Retina (tissue), 1 donor: ENCODE measurements at regions not wholly inside any gene's neighbourhood (a gene's known extent, or its start where the extent isn't known, plus 50 kb on each side); places are given as distances from the start of the nearest gene placed in this dataset.
"Not testable (repeated sequence)": the region's sequence is repeated elsewhere in the genome, so short reads cannot be mapped to it uniquely, and the experiment has no call there.

Source experiments
- DNase-seq: peaks from one replicate; pipeline ENCODE4 v3.0.0-alpha.2; 2016

- DNase-seq = no peak
These were observed 282.3 kb downstream of the CD109 start for GRCh38 chr6:73978330-73978729.

- not testable (repeated sequence) for DNase-seq
These were observed 276.5 kb downstream of the CD109 start for GRCh38 chr6:73972518-73972917.

DNA sequence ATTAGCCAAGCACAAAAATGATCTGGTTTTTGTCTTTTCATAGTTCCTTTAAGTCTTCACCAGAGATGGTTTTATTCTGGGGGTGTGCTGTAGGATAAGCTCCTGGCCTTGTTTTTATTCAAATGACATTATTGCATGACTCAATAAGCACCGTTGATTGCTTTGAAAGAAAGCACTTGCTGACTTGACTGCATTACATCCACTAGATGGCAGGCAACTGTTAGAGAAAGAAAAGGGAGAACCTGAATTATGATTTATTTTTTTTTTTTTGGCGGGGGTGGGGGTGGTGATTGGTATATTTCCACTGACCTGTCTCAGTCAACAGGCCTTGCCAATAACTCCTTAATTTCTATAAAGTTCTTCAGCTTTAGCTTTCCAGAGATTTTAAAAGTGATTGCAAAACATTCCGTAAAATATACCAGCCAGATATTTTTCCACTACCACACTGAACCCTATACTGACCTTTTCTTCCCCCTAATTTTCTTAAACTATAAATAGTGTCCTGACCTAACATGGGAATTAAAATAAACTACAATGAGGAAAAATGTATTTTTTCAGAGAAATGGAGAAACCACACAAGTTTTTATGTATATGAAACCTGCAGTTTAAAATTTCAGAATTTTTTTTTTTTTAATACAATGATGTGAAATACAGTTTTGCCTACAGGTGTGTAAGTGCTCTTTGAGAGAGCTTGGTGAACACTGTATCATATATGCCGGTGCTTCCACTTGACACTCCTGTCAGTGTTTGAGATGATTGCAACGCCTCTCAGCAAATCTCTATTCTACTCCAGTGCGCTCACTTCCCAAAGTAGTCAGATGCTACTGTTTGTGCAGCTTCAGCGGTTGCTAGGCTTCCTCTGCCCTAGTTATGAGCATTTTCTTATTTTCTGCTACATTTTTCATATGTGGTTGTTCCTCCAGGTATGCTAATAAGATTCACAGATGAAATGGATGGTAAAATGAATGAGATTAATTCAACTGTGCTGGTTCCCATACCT is 274.3 kb downstream of the CD109 start:
- DNase-seq = peak; percentile 60

DNA sequence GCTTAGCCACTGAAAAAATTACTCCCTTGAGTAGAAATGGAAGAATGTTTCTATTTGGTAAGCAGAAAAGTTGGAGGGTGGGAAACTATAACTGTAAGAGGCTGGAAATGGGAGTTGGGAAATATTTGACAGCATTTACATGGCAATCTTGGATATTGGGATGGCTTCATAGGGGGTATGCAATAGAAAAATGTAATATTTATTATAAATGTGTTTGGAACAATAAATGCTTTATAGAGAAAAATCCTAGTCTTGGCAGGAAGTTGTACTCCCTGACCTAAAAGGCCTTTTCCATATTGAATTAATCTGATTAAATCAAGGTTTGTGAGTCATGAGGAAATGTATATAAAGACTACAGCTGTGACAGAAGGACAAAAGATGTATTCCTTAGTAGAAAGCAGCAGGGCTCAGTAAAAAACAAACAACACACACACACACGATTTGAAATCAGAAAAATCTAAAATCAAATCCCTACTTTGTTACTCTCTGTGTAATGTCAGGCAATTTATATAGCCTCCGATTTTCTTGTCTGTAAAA is 272.3 kb downstream of the CD109 start:
- DNase-seq = no peak

- DNase-seq = no peak
These were observed 269.6 kb downstream of the CD109 start for GRCh38 chr6:73965539-73966029.

- DNase-seq = no peak
These were observed 268.3 kb downstream of the CD109 start for GRCh38 chr6:73964241-73964854.

GRCh38 chr6:73962884-73963283 is 266.9 kb downstream of the CD109 start:
- DNase-seq = no peak

DNA sequence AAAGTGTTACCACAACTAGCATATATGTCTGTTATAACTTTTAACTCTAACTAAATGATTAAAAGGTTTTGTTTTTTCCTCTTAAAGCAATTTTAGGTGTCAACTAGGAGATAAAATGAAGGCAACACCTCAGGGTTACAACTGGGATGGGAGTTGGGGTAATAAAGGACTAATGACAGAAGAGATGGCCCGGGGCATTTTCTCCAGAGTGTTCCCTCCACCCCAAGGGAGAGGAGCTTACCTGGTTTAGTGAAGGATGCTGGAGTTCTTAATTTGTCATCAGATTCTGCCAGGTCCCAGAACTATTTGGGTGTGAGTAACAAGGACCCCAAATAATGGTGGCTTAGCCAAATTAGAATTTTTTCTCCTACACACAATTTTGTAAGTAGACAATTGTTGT is 260.3 kb downstream of the CD109 start:
- DNase-seq = no peak

DNA sequence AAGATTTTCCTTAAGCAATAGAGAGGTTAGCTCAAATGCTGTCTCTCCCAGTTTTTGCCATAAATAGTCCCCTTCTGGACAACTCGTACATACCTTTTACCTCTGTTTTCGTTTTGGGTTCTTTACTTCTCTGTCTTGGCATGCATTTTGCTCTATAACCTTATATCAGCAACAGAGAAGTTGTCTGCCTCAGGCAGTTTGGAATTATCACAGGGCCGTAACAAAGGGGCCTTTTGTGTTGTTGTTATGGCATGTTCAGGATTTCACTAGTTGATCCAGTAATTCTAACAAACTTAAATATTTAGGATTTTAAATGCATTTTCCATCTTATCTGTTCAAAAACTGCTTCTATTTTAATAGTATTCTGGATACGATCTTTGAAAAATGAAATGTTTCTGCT is 259.8 kb downstream of the CD109 start:
- no peak for DNase-seq

GRCh38 chr6:73954881-73955280 is 258.9 kb downstream of the CD109 start:
- DNase-seq = no peak

DNA sequence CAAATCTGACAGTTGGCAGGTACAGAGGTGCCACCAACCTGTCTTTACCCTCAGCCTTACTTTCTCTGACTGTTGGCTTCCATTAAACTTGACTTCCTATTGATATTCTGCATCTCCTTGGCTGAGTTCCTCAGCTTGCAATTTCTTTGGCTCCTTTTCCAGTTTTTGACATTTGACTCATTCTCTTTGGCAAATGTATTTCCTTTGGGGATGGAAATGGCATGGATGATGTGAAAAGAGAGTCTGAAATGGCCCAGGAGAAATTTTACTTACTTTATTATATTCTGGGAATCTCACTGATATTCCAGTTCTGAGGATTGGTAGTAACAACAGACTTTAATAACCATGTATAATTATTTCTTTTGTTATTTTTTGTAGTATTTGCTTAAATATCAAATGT is 255.2 kb downstream of the CD109 start:
- no peak for DNase-seq

- DNase-seq = no peak
These were observed 248.1 kb downstream of the CD109 start for GRCh38 chr6:73943930-73944652.

- no peak for DNase-seq
These were observed 247.4 kb downstream of the CD109 start for GRCh38 chr6:73943411-73943810.

- DNase-seq = no peak
These were observed 246.7 kb downstream of the CD109 start for GRCh38 chr6:73942592-73943186.

- no peak for DNase-seq
These were observed 245.9 kb downstream of the CD109 start for GRCh38 chr6:73941892-73942291.

- DNase-seq = no peak
These were observed 241.8 kb downstream of the CD109 start for GRCh38 chr6:73937805-73938204.

- no peak for DNase-seq
These were observed 236.9 kb downstream of the CD109 start for GRCh38 chr6:73932866-73933265.

DNA sequence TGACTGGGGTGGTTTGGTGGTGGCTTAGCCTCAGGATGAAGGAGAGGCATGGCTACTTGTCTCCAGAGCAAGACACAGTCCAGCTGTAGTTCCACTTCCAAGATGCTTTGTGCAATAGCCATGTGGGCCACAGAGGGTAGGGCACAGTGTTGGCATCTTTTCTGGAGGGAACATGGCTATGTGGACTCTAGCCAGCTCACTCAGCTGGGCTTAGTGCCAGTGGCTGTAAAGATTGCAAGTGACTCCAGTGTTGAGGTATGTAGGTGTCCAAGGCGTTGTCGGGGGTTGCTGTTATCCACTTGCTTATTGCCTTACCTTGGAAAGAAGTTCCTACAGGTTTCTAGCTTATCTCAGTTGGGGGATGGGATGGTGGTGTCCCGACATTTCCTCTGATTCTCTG is 233.4 kb downstream of the CD109 start:
- no peak for DNase-seq

- DNase-seq = no peak
These were observed 231.4 kb downstream of the CD109 start for GRCh38 chr6:73927421-73927820.

- DNase-seq = not testable (repeated sequence)
These were observed 229.7 kb downstream of the CD109 start for GRCh38 chr6:73925703-73926102.

GRCh38 chr6:73923905-73924485 is 228.0 kb downstream of the CD109 start:
- DNase-seq = no peak

GRCh38 chr6:73903155-73903554 is 207.2 kb downstream of the CD109 start:
- DNase-seq = no peak
